ENCODE measurements at regions not wholly inside any gene's neighbourhood (a gene's known extent, or its start where the extent isn't known, plus 50 kb on each side); places are given as distances from the start of the nearest gene placed in this dataset.

DNA sequence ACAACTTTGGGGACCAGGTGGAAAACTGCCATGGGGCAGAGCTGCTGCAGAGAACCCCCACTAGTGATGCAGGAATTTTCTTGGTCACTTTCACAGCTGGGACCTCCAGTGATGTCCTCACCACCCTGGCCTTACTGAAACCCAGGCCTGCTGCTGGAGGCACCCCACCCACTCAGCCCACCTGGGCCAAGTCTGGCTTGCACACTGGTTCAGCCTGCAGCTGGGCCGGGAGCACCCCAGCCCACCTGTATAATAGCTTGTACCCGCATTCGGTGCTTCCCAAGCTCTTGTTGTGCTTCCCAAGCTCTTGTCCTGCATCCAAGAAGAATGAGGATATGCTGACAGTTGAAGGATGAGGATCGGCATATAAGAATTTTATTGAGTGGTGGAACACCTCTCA is 86.4 kb upstream of the ZMAT1 start:
- ChIA-PET POLR2A (no interaction called here), CTCF (no interaction called here)
- no peak for DNase-seq (ENCODE audit: low read depth, low spot score)
- no peak overlapping the region for H3K4me3 ChIP-seq (ENCODE audit: low read depth, low read length)
- TF ChIP-seq, protein P1, sequence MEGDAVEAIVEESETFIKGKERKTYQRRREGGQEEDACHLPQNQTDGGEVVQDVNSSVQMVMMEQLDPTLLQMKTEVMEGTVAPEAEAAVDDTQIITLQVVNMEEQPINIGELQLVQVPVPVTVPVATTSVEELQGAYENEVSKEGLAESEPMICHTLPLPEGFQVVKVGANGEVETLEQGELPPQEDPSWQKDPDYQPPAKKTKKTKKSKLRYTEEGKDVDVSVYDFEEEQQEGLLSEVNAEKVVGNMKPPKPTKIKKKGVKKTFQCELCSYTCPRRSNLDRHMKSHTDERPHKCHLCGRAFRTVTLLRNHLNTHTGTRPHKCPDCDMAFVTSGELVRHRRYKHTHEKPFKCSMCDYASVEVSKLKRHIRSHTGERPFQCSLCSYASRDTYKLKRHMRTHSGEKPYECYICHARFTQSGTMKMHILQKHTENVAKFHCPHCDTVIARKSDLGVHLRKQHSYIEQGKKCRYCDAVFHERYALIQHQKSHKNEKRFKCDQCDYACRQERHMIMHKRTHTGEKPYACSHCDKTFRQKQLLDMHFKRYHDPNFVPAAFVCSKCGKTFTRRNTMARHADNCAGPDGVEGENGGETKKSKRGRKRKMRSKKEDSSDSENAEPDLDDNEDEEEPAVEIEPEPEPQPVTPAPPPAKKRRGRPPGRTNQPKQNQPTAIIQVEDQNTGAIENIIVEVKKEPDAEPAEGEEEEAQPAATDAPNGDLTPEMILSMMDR (IDR thresholded peaks at IDR 0.05; ENCODE audit: insufficient read depth, low read length, missing control alignments): no peak

DNA sequence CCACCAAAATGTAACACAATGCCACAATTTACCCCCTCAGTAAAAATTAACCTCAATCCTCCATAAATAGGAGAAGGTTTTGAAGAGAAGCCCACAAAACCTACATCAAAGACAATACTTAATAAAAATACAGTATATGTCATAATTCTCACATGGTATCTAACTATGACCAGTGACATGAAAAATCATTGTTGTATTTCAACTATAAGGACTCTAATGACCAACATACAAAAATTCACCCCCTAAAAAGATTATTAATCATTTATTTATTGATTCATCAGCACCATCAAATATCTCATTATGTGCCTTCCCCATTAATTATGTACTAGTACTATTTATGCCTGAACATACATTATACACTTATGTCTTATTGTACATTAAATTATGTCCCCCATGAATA is 77.1 kb upstream of the ZMAT1 start:
- DNase-seq (ENCODE audit: low read depth, low spot score): no peak
- ChIA-PET CTCF (no interaction called here), POLR2A (no interaction called here)
- H3K4me3 ChIP-seq (ENCODE audit: low read depth, low read length): no peak overlapping the region
- TF ChIP-seq, protein P1 (IDR thresholded peaks at IDR 0.05; ENCODE audit: insufficient read depth, low read length, missing control alignments): no peak

DNA sequence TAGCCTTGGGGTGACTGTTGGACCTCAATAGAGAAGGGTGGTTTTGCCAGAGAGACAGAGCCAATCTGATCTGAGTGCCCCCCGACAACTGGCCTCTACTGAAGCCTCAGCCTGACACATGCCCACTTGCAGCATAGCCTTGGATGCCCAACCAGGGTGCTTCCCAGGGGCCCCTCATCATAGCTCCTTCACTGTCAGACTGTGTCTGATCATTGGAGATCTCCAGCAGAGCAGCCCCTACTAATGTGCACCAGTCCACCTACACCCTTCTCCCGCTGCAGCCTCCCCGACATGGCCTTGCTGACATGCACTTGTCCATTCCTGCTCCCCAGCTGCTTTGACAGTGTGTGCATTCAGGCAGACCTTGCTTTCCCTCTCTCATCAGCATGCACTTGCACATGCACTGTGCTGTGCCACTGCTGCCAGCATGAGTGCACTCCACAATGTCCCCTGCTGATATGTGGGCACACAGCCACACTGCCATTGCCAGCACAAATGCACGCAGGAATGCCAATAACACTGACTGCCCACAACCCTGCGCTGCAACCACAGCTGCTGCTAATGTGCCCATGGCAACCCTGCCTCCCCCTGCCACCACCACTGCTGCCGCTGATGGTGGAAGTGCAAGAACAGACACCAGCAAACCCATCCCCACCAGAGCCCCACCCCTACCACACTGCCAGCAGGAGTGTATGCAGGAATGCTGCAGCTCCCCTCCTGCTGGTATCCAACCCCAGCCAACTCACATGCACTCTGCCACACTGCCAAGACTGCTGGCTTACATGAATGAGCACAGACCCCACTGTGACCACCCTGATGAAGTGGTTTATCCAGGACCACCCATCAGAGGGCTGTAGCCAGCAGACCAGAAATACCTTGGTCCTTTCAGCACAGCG is 68.1 kb upstream of the ZMAT1 start:
- no peak for DNase-seq (ENCODE audit: low read depth, low spot score)
- TF ChIP-seq, protein P1 (IDR thresholded peaks at IDR 0.05; ENCODE audit: insufficient read depth, low read length, missing control alignments): no peak
- H3K4me3 ChIP-seq (ENCODE audit: low read depth, low read length): no peak overlapping the region
- ChIA-PET POLR2A (no interaction called here), CTCF (no interaction called here)

DNA sequence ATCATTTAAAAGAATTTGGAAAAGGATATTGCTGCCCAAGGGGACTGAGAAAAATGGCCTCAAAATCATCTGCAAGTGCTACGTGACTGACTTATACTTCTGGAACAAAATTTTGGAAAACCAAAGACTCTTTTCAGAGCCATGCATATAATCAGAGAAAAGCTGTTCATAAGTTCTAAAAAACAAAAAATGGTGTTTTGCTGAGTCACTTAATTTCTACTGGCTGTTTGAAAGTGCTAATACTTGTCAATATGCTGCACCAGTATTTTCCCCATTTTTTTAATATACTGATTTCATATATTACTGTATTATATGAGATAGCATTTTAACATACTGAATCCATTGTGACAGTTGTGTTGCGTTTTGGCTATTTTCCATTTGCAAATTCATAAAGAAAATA is 61.5 kb upstream of the ZMAT1 start:
- ChIA-PET POLR2A (no interaction called here), CTCF (no interaction called here)
- H3K4me3 ChIP-seq (ENCODE audit: low read depth, low read length): no peak overlapping the region
- no peak for DNase-seq (ENCODE audit: low read depth, low spot score)
- TF ChIP-seq, protein P1 (IDR thresholded peaks at IDR 0.05; ENCODE audit: insufficient read depth, low read length, missing control alignments): no peak

DNA sequence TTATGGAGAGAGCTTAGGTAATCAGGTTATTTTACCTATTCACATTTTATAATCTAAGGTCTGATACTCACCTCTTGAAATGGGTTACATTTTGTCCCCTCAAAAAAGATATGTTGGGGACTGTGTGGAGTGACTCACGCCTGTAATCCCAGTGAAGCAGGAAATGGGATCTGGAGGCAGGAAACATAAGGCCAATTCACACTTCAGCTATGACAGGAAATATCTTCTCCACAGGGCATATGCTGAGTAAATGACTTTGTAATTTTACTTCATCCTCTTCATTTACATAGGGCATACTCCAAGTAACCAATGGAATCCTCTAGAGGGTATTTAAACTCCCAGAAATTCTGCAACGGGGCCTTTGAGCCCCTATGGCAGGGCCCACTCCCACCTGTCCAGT is 54.8 kb upstream of the ZMAT1 start:
- DNase-seq (ENCODE audit: low read depth, low spot score): no peak
- POLR2A ChIA-PET: no interaction called here
- CTCF ChIA-PET: no interaction called here
- TF ChIP-seq, protein P1 (IDR thresholded peaks at IDR 0.05; ENCODE audit: insufficient read depth, low read length, missing control alignments): no peak
- H3K4me3 ChIP-seq (ENCODE audit: low read depth, low read length): no peak overlapping the region
